Left forelimb (tissue), 1 donor: ENCODE measurements at regions not wholly inside any gene's neighbourhood (a gene's known extent, or its start where the extent isn't known, plus 50 kb on each side); places are given as distances from the start of the nearest gene placed in this dataset.

Experiments
- DNase-seq: peaks from one replicate; pipeline ENCODE4 v3.0.0-alpha.2; 2018; ENCODE audit warnings: low spot score

DNA sequence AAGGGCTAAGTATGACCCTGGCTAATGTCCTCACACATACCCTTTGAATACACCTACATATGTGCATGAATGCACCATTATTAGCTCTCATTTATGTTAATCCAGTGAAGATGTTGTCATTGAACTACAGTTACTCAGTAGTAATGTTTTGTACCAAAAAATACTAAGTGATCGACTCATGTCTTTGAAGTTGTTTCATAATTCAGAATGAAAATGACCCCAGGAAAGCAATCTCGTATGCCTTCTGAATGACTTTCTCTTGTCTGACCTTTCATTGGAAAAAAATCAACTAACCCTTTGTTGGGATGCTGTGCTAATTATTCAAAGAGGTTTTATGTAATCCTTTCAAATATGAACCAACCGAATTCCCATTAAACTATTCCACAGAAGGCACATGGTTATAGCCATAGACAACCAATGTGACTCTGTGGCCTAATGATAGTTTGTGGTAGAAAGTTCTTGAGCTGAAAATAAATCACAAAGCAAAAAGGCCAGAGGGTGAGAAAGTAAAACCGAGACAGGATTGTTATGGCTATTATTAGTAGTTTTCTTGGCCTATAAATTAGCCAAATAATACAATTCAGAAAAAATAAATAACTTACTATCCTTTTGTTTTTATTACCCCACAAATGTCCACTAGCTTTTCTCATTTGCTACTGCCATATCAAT, 86.8 kb upstream of the STARD13 start:
- no peak for DNase-seq

DNA sequence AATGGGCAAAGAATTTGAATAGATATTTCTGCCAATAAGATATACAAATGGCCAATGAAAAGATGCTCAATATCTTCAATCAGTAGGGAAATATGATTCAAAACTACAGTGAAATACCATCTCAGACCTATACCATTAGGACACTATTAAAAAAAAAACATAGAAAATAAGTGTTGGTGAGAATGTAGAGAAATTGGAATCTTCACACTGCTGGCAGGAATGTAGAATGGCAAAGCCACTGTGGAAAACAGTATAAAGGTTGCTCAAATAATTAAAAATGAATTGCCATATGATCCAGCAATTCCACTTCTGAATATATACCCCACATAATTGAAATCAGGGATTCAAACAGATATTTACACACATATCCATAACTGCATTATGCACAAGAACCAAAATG, 88.1 kb upstream of the STARD13 start:
- DNase-seq, result no peak

DNA sequence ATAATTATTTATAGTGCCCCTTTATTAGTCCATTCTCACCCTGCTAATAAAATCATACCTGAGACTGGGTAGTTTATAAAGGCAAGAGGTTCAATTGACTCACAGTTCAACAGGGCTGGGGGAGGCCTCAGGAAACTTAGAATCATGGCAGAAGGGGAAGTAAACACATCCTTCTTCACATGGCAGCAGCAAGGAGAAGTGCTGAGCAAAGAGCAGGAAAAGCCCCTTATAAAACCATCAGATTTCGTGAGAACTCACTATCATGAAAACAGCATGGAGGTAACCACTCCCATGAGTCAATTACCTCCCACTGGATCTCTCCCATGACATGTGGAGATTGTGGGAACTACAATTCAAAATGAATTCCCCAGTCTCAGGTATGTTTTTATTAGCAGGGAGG, 89.9 kb upstream of the STARD13 start:
- no peak for DNase-seq

DNA sequence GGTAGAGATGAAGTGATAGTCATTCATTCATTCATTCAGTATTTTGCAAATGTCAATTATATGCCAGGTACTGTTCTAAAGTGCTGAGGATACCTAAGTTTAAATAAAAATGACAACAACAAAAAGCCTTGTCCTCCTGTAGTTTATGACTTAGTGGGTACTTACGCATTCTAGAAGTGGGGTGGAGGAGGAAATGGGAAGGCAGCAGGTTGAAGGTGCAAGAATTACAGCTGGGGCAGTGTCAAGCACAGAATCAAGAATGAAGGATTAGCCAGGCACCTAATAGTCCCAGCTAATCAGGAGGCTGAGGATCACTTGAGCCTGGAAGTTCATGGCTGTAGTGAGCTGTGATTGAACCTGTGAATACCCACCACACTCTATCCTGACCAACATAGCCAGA, 90.7 kb upstream of the STARD13 start:
- DNase-seq, result no peak

DNA sequence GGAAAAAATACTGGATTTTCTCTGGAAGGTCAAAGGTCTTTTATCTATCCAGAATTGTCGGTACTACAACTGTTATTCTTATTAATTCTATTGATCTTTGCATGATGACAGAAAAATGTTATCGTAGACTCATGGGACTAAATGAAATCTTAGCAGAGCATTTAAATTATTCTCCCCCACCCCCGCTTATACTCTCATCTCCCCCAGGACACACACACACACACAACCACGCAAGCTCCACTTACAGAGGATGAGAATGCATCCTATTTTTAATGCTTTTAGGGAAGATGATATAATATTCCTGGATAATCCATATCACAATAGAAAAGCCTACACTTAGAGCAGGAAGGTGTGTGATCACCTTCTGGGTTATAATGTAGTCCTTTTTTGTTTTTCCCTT, 91.9 kb upstream of the STARD13 start:
- no peak for DNase-seq

DNA sequence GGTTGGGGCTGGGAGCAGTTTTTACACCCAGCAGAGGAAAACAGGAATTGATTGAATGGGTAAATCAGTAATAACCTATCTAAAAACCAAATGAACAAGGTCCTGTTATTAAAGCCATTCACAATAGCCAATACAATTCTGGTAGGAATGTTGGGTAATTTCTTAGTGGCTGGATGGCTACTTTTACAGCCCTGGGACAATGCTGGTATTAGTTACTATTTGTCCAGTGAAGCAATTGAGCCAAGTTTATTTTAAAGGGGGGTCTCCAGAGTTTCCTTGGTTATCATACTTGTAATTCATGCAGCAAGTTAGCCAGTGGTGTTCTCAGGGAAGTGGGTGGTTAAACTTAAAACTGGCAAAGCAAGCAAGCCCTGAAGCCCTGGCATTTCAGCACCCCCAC, 92.3 kb upstream of the STARD13 start:
- no peak for DNase-seq

DNA sequence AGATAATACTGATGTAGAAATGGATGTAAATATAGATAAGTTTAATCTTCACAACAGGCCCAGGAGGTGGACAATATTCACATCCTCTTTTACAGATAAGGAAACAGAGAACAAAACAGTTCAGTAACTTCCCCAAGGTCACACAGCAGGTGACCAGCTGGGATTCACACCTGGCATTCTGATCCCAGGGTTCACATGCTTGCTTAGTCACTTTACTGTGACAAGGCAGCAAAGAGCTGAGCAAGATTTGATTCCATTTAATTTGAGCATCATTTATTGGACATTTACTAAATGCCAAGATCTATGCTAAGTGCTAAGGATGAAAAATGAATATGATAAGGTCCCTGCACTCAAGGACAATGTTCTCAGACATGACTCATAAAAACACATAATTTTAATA, 94.1 kb upstream of the STARD13 start:
- no peak for DNase-seq

DNA sequence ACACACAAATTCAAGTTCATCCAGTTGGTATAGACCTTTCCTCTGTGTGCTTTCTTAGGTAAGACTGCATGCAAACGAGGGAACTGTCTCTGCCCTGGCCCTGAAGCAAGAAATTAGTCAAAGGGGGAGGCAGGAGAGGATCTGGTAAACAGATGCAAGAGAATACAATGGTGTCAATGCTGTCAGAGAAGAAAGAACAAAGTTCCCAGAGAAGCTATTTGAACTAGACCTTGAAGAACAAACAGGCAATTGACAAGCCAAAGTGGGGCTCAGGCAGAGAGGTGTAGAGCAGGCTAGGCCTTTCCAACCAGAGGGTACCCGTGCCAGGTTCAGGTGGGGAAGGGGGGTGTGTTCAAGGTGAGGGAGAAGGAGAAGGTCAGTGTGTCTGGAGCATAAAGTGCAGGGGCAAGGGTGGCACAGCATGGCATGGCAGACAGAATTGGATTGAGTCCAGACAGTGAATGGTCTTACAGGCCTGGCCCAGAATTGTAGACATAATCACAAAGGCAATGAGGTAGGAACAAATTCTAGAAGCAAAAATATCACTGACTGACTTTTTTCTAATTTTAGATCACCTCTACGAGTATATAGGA, 95.0 kb upstream of the STARD13 start:
- DNase-seq, result no peak

DNA sequence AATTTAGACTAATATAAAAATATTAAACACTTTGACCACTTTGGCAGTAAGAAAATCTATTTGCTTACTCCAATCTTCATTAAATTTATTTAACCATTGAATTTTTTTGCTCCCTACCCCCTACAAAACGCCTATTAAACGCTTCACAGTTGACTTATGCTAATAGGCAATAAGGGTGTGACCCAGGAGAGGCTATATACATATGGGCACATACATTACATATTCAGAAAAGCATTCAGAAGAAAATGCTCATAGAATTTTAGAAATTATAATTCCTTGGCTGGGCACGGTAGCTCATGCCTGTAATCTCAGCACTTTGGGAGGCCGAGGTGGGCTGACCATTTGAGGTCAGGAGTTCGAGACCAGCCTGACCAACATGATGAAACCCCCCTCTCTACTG, 95.6 kb upstream of the STARD13 start:
- DNase-seq, result no peak

DNA sequence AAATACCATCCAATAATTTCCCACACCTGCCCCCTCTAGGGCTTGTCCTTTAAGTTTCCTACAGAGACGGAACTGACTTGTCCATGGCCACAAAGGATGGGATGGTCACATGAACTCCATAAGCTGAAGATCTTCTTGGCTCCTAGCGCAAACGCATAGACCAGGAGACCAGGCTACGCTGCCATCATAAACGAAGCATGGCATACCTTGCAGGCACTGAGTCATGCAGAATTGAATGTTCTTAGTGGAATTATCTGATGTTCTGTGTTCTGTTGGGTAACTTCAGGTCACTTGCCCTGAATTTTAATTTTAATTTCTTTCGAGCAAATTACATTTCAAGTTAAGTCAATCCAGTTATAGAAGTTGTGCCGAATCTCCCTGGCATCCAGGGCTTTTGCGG, 96.4 kb upstream of the STARD13 start:
- no peak for DNase-seq

DNA sequence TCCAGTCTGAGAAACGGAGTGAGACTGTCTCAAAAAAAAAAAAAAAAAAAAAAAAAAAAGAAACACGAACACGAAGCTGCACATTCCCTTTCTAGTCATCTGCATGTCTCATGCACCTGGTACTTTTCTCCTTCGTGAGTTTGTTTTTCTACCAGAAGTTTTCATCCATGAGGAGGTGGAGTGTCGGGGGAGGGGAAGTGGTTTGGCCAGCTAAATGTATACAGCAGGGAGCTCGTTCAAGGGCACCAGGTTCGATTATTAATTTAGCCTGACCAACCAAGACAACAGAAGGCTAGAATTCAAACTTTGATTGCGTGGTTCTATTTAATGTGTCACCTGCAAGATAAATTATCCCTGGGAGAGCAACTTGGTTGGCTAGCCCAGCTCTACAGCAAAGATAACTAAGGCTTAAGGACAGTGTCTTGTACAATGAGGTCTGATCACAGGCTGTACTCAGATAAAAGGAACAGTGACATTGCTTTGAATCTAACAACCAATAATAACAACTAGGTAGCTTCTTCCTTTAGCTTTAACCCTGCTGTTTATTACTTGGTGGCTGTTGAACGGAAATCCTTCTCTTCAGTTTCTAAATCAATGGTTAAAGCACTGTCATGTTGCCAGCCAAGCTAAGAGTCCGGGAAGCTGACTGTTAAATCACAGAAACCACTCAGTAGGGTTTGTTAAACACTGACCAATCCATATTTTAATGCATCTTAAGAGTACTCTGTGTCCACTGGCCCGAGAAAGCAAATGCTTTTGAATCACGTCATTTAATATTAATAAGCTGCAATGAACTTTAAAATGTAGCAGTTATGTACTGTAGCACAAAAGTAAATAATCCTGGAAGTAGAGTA, 98.4 kb upstream of the STARD13 start:
- DNase-seq, result no peak

DNA sequence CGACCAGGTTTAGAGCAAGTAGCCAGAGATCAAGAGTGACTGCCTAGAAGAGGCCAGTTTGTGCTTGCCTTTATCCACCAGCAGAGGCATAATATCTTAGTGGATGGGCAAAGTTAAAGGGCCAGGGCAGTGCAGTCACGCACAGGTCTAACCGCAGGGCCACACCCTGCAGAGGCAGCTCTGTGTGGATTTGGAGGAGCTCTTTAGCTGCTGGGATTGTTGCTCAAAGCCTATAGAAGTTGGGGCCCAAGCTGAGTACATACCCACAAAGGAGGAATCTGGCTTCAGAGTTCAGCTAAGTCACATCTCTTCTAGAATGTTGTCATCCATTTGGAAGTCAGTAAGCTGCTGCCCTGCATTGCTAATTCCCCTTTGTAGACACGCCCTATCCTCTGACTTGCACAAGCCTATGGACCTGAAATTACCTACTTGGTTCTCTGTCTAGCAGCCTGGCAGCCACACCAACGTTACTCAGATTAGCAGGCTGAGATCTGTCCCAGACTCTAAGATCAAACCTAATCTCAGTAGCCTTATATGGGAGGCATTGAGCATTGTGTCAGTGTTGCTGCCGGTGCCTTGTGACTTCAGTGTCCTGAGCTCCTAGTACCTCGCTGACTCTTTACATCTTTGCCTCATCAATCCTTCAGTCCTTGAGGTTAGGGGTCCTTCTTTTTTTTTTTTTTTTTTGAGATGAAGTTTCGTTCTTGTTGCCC, 102.9 kb upstream of the STARD13 start:
- DNase-seq, result no peak

DNA sequence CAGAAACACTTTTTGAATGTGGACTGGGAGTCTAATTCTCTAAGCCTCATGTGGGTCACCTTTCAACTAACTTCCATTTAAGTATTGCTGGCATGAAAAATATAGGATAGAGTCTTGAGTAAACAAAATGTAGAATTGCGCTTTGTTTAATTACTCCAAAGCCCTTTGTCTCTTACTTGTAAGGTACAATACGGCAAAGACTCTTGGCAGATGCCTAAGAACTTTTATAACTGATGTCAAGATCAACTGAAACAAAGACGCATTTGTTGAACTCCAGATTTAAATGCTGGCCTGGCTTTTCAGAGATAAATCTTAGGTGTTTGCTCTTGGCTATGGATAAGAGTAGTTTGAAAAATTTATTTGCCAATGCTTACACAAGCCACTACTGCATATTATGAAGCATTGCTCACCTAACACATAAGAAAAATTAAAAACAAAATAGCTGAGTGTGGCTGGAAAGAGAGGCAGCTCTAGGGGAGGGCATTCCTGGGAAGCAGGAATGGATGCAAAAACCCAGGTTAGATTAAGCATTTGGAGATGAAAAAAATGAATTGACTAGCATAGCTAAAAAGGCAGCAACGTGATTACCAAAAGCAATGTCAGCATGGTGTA, 107.3 kb upstream of the STARD13 start:
- no peak for DNase-seq

DNA sequence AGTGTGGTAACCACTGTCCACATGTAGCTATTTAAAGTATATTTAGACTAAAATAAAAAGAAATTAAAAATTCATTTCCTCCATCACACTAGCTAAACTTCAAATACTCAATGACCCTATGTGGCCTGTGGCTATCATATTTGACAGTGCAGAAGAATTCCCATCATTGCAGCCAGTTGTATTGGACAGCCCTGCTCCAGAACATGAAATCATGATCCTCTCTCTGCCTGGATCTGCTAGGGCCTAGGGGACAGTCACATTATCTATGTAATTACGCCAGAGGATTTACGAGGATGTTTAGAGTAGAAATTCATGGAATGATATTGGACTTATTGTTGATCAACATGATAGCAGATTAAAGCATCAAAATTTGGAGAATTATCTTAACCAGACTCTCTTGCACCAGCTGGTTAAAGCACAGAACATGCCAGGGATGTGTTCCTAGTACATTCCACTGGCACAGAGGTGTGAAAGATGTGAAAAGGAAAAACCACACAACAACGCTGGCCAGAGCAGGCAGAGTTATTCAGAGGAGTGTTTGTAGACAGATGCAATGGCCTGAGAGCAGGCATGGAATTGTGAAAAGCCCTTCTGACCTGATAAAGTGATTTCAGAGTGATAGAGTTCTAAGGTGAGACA, 108.9 kb upstream of the STARD13 start:
- DNase-seq, result no peak

DNA sequence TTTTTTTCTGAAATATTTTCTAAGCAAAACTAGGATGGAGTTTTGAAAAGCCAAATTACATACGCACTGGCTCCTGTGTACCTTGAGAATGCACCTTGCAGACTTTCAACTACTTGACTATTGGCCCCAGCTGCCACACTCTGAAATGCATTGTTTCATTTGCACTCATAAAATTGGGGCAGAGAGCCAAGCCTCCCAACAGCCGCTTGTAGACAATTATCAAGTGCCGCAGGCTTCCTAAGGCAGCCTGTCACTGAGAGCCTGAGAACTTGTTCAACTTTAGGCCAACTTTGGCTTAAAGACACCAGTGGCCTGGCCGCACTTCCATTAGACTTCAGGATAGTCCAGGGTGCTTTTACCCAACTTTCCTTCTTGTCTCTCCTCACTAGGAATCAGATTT, 115.7 kb upstream of the STARD13 start:
- DNase-seq, result no peak

DNA sequence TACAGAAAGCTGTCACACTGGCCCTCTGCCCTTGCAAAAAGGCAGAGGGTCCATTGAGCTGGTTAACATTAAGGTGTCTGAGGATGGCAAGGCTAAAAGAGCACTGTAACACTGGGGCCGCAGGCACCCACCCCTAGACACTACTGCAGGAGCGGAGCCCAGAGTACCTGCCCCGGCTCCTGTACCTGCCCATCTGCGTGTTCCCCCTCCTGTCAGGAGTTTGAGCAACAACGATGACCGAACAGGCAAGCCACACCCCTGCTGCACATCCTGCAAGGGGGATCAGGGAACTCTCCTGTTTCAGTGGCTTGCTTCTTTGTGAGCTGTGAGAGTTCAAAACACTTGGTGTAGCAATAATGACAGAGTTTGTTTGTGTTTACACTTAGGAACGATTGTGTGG, 117.4 kb upstream of the STARD13 start:
- DNase-seq, result no peak

DNA sequence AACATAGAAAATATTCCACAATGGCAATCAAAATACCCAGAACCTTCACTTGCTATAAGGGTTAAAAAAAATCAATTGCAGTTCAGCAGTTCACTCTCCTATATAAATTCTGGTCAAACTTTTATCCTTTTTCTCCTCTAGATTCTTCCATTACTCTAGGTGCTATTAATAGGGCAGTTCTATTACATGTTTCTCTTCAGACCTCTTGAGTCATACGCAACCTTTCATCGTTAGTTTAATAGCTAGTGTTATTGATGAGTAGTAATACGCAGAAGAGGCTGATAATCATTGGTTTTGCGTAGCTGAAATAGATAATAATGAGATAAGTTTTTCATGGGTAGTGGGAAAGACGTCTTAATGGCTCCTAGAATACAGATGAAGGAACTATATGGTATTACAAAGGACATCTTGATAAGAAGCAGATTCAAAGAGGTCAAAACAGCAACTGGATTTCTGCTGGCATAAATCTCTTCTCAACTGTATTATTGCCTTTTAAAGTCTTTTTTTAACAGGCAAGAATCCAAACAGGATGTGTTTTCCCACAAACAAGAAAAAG, 118.3 kb upstream of the STARD13 start:
- no peak for DNase-seq

DNA sequence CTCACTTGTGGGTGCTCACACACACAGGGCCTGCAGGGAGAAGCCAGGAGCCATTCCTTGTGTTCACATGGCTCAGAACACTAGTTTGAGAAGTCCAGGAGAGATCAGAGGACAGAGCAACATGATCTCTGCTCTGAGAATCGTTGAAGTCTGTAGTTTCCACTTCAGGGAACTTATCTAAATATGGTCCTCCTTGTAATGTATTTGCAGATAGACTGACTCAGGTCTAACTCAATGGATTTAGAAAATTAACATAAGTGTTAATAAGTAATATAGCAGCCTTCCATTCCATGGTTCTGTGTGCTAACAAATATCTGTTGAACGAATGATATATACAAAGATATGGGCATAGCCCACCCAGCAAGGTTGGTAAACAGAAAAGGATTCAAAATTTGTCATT, 119.8 kb upstream of the STARD13 start:
- DNase-seq, result no peak

DNA sequence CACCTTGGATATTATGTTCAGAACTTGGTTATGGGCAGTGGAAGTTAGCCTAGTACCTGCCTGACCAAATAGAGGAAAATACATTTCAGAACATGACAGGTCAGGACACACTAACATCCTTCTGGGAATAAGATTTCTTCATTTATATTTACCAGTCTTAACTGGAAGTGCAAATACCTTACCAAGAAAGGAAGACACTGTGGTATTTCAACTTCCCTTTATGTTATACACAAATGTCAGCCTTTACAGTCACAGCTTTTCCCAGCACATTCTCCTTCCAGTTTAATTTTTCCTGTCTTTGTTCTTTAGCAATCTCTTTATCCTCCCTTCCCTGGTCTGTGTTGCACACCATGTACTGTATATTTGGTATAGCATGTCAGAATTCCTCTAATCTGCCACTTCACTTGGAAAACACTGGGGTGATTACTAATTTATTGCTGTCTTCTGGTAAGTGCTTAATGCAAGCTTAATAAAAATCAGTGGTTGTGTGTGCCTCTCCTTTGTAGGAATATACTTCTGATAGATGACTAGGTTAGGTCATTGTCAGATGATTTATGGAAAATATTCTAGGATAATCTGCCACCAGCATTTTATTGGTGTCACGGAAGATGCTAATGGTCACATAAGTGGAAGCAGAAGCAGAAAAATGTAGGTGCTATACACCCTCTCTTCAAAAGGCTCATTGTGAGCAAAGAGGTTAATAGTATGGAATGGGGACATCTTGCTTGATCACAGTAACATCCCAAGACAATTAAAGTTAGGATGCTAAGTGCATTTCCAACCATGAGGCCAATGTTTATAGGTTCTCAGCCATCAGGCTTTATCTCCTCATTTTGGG, 124.3 kb upstream of the STARD13 start:
- DNase-seq, result no peak

DNA sequence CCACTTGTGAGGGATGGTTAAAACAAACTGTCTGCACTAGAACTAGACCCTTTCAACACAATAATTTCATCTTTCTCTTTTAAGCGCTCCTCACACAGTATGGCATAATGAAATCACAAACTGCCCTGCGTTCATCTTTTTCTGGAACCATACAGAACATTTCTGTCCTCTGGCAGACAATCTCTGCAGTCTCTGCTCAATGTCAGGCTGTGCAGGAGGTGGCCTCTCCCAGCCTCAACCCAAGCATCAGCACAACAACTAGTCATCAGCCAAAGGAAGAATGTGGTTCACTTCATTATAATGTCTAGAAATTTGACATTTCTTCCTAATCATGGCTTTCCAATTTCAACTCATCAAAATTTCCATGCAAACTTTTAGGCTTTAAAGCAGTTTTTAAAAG, 125.1 kb upstream of the STARD13 start:
- DNase-seq, result no peak

DNA sequence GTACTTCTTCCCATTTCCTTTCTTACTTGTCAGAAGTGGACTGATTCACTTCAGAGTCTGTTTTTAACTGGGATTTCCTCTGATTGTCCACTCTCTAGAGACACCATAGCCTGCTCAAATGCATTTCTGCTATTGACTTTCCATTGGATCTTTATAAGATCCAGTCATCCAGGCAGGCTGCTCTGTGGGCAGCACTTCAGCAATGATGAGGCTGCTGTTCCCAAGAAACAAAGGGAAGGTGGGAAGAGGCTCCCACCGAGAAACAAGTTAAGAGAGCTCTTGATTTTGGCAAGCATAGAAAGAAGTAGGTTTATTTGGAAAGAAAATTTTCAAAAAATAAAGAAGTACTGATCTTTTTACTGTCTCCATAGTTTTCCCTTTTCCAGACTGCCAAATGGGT, 125.8 kb upstream of the STARD13 start:
- no peak for DNase-seq
